Neural crest cell (in vitro differentiated cells): ENCODE measurements at regions not wholly inside any gene's neighbourhood (a gene's known extent, or its start where the extent isn't known, plus 50 kb on each side); places are given as distances from the start of the nearest gene placed in this dataset.

Experiments used
- DNase-seq: peaks from one replicate; pipeline ENCODE4 v3.0.0; 2021; ENCODE audit warnings: low read depth, mixed read lengths, low spot score
- H3K27ac Mint-ChIP-seq: one replicate; pipeline ENCODE4 v1.8.0; 2021; ENCODE audit warnings: mild to moderate bottlenecking, mixed read lengths; ENCODE audit not compliant: unreplicated experiment
- H3K27me3 Mint-ChIP-seq: 2 replicates; pipeline ENCODE4 v1.8.0; 2021; ENCODE audit warnings: low read depth, mild to moderate bottlenecking, mixed read lengths
- H3K36me3 Mint-ChIP-seq: 2 replicates; pipeline ENCODE4 v1.8.0; 2021; ENCODE audit warnings: low read depth, mild to moderate bottlenecking, mixed read lengths
- H3K4me1 Mint-ChIP-seq: 2 replicates; pipeline ENCODE4 v1.8.0; 2021; ENCODE audit warnings: mixed read lengths
- H3K4me3 Mint-ChIP-seq: one replicate; pipeline ENCODE4 v1.8.0; 2021; ENCODE audit warnings: mild to moderate bottlenecking, mixed read lengths
- H3K9me3 Mint-ChIP-seq: 2 replicates; pipeline ENCODE4 v1.8.0; 2021; ENCODE audit warnings: mixed read lengths
- TF ChIP-seq, protein P1 (sequence below): fragments of 200-600 bp; sonication (generic); conservative IDR thresholded peaks from 2 replicates; pipeline ENCODE4 v1.5.0; 2021; ENCODE audit warnings: antibody characterized with exemption, mild to moderate bottlenecking

DNA sequence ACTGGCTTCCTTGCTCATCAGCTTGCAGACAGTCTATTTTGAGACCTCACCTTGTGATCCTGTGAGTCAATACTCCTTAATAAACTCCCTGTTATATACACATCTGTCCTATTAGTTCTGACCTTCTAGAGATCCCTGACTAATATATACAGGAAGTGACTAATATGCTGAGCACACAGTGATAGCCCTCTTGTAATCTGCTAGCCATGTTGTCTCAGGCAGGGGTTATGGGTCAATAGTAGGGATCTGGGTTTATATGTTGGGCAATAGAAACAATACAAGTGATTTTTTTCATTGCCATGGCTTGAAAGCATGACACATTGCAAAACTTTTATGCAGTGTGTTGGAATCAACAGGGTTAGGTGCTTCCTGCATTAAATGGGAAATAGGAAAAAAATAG lies 562.2 kb downstream of the GALC start:
- DNase-seq = no peak
- H3K27ac Mint-ChIP-seq = no peak overlapping the region
- H3K4me3 Mint-ChIP-seq = no peak overlapping the region
- H3K9me3 Mint-ChIP-seq = peaks cover 6% of the 10 kb centered on the region
- peaks cover 4% of the 10 kb centered on the region for H3K27me3 Mint-ChIP-seq
- H3K36me3 Mint-ChIP-seq = peaks cover under 1% of the 10 kb centered on the region
- TF ChIP-seq, protein P1, sequence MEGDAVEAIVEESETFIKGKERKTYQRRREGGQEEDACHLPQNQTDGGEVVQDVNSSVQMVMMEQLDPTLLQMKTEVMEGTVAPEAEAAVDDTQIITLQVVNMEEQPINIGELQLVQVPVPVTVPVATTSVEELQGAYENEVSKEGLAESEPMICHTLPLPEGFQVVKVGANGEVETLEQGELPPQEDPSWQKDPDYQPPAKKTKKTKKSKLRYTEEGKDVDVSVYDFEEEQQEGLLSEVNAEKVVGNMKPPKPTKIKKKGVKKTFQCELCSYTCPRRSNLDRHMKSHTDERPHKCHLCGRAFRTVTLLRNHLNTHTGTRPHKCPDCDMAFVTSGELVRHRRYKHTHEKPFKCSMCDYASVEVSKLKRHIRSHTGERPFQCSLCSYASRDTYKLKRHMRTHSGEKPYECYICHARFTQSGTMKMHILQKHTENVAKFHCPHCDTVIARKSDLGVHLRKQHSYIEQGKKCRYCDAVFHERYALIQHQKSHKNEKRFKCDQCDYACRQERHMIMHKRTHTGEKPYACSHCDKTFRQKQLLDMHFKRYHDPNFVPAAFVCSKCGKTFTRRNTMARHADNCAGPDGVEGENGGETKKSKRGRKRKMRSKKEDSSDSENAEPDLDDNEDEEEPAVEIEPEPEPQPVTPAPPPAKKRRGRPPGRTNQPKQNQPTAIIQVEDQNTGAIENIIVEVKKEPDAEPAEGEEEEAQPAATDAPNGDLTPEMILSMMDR = no peak
- no peaks in the 10 kb centered on the region for H3K4me1 Mint-ChIP-seq

- DNase-seq = no peak
- TF ChIP-seq, protein P1 = no peak
- Mint-ChIP-seq H3K27ac (no peak overlapping the region), H3K36me3 (peaks cover 5% of the 10 kb centered on the region), H3K4me3 (no peak overlapping the region), H3K4me1 (no peaks in the 10 kb centered on the region), H3K27me3 (peaks cover 5% of the 10 kb centered on the region), H3K9me3 (peaks cover 7% of the 10 kb centered on the region)
These were observed 562.8 kb downstream of the GALC start for GRCh38 chr14:87430214-87430613.

DNA sequence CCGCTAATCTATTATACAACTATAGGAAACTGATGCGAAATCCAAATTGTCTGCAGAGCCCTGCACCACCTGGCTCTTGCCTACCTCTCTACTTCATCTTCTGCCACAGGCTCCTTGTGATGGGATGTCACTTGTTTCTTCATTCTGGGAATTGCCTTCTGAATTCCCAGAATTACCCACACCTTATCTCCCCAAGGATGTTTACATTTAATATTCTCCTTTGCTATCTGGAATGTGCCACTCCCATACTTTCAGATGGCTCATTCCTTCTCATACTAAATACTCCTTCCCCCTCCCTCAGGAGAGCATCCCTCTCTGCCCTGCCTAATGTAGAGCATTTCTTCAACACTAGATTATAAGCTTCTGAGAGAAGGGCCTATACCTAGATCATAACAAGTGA lies 573.1 kb downstream of the GALC start:
- Mint-ChIP-seq H3K4me1 (no peaks in the 10 kb centered on the region), H3K9me3 (peaks cover 15% of the 10 kb centered on the region), H3K27me3 (no peaks in the 10 kb centered on the region), H3K36me3 (no peaks in the 10 kb centered on the region), H3K4me3 (no peak overlapping the region), H3K27ac (no peak overlapping the region)
- no peak for DNase-seq
- TF ChIP-seq, protein P1 = no peak

GRCh38 chr14:87411370-87411769 lies 581.6 kb downstream of the GALC start:
- H3K4me1 Mint-ChIP-seq = peaks cover 6% of the 10 kb centered on the region
- no peaks in the 10 kb centered on the region for H3K36me3 Mint-ChIP-seq
- H3K27me3 Mint-ChIP-seq = no peaks in the 10 kb centered on the region
- no peak for DNase-seq
- TF ChIP-seq, protein P1 = no peak
- H3K27ac Mint-ChIP-seq = no peak overlapping the region
- no peak overlapping the region for H3K4me3 Mint-ChIP-seq
- peaks cover 1% of the 10 kb centered on the region for H3K9me3 Mint-ChIP-seq

DNA sequence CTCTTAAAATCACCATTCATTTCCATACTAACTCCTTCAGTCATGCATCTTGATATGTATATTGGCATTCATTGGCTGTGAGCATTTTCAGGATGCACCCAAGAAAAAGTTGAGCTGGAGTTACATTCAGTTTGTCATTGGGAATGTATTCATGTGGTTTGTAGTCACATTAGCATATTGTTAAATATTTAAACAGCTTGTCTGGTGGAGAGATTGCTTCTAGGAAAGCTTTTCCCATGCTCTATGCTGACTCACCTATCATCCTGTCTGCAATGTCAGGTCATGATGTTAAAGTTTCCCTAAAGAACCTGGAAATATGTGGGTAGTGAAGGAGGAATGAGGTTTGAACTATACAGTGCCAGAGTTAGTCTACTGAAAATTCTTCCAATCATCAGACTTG lies 583.6 kb downstream of the GALC start:
- no peak for DNase-seq
- H3K4me1 Mint-ChIP-seq = peaks cover 6% of the 10 kb centered on the region
- H3K4me3 Mint-ChIP-seq = no peak overlapping the region
- H3K36me3 Mint-ChIP-seq = no peaks in the 10 kb centered on the region
- TF ChIP-seq, protein P1 = no peak
- H3K27me3 Mint-ChIP-seq = no peaks in the 10 kb centered on the region
- H3K9me3 Mint-ChIP-seq = no peaks in the 10 kb centered on the region
- peak overlapping the region; percentile 45 for H3K27ac Mint-ChIP-seq

DNA sequence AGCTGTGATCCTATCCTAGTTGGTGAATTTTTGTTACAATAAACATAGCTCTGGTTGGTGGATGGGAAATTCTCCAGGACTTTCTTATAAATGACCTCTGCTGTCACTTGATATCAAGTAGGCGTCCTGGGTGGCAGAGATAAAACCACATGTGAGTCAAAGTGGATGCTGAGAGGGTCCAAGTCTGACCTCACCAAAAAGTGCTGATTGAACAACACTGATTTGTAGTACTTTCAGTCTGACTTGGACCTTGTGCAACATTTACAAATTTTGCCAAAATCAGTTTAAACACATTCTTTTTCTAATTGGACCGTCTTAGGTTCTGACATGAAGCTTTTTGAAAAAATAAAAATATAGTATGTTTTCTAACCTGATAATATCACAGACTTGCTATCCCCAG lies 585.6 kb downstream of the GALC start:
- Mint-ChIP-seq H3K36me3 (no peaks in the 10 kb centered on the region), H3K4me3 (no peak overlapping the region), H3K9me3 (no peaks in the 10 kb centered on the region), H3K4me1 (peaks cover 6% of the 10 kb centered on the region), H3K27ac (no peak overlapping the region), H3K27me3 (no peaks in the 10 kb centered on the region)
- DNase-seq = no peak
- TF ChIP-seq, protein P1 = no peak
